Testis (tissue), 2 donors: ENCODE measurements at regions not wholly inside any gene's neighbourhood (a gene's known extent, or its start where the extent isn't known, plus 50 kb on each side); places are given as distances from the start of the nearest gene placed in this dataset.

Experiments used
- DNase-seq: peaks from one replicate; pipeline ENCODE4 v3.0.0-alpha.2; 2019
- H3K27ac ChIP-seq, 2 donors: fragments of 200-600 bp; sonication (generic); one replicate each; pipeline ENCODE4 v1.5.1; 2019
- H3K27me3 ChIP-seq: fragments of 200-600 bp; sonication (generic); one replicate; pipeline ENCODE4 v1.5.1; 2019
- H3K36me3 ChIP-seq: fragments of 200-600 bp; sonication (generic); one replicate; pipeline ENCODE4 v1.5.1; 2017; ENCODE audit warnings: low read depth; ENCODE audit errors: missing control alignments
- H3K4me1 ChIP-seq: fragments of 200-600 bp; sonication (generic); one replicate; pipeline ENCODE4 v1.5.1; 2019
- H3K4me3 ChIP-seq, 2 donors: fragments of 200-600 bp; sonication (generic); one replicate each; pipeline ENCODE4 v1.5.1; 2017 to 2019
- H3K9me3 ChIP-seq: fragments of 200-600 bp; sonication (generic); one replicate; pipeline ENCODE4 v1.5.1; 2017
- POLR2A ChIP-seq: fragments of 450-650 bp; IDR thresholded peaks from one replicate; pipeline ENCODE4 v1.6.1; 2017; ENCODE audit warnings: antibody characterized with exemption, mild to moderate bottlenecking, moderate library complexity
- WGBS, 2 donors: methylation state at CpG; one replicate each; pipeline ENCODE4 v1.1.5; 2018; 5-methylcytosine and 5-hydroxymethylcytosine counted together
- intact Hi-C: fragments of 100-400 bp; cut with DNase I; formaldehyde crosslinking; loops from one replicate; pipeline ENCODE4 v1.15.1; 2023; ENCODE audit warnings: low total_unique reads
- TF ChIP-seq, protein P1 (sequence below), 3 experiments: fragments of 450-650 bp in 2 of 3; fragments of 200-600 bp in 1 of 3; sonication (generic) in 1 of 3; IDR thresholded peaks; one replicate each; pipeline ENCODE4 v1.5.1; 2016 to 2019; ENCODE audit warnings: antibody characterized with exemption in 3 of 3, mild to moderate bottlenecking in 2 of 3, moderate library complexity in 1 of 3

DNA sequence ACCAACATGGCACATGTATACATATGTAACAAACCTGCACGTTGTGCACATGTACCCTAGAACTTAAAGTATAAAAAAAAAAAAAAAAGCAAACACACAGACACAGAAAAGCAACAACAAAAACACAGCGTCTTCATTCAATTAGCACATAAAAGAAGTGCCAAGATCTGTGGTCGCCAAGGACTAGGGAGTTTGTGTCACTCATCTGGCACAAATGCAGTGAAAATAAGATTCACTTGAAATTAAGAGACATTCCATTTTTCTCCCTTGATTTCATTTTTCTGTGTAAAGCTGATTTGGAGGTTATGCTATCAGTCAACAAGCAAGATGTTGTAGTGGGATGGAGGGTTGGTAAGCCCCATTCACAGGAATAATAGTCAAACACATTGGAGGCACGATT is 115.3 kb downstream of the FAT4 start:
- intact Hi-C loops, result no loop called here
- no peak for DNase-seq
- TF ChIP-seq POLR2A, result no peak
- TF ChIP-seq, protein P1, sequence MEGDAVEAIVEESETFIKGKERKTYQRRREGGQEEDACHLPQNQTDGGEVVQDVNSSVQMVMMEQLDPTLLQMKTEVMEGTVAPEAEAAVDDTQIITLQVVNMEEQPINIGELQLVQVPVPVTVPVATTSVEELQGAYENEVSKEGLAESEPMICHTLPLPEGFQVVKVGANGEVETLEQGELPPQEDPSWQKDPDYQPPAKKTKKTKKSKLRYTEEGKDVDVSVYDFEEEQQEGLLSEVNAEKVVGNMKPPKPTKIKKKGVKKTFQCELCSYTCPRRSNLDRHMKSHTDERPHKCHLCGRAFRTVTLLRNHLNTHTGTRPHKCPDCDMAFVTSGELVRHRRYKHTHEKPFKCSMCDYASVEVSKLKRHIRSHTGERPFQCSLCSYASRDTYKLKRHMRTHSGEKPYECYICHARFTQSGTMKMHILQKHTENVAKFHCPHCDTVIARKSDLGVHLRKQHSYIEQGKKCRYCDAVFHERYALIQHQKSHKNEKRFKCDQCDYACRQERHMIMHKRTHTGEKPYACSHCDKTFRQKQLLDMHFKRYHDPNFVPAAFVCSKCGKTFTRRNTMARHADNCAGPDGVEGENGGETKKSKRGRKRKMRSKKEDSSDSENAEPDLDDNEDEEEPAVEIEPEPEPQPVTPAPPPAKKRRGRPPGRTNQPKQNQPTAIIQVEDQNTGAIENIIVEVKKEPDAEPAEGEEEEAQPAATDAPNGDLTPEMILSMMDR (IDR thresholded peaks at IDR 0.05), result no peak

DNA sequence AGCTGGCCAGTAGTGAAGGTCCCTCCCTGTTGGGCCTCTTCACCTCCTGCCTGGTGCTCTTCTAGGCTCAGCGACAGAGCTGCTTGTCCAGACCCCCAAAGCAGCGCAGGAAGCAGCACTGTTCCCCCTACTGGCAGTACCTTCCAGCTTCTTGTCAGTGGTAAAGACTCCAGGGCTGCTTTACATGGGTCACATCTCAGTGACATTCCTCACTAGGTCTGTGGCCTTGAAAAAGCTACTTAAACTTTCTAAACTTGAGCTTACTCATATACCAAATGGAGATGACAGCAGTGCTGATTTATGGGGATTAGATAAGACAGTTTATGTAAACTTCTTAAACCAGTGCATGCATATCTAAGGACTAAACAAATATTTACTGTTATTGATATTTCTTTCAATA is 117.3 kb downstream of the FAT4 start:
- H3K36me3 ChIP-seq, result no peaks in the 10 kb centered on the region
- DNase-seq, result no peak
- no peak overlapping the region for H3K27ac ChIP-seq
- H3K4me1 ChIP-seq, result no peaks in the 10 kb centered on the region
- no peaks in the 10 kb centered on the region for H3K9me3 ChIP-seq
- H3K27me3 ChIP-seq, result no peaks in the 10 kb centered on the region
- WGBS, 2 donors, result 68 to 69% methylated on average over 2 of the region's 2 CpGs
- intact Hi-C loops, result no loop called here
- no peak overlapping the region for H3K4me3 ChIP-seq
- TF ChIP-seq, protein P1 (IDR thresholded peaks at IDR 0.05), result no peak
- TF ChIP-seq POLR2A, result no peak

More for the DNA sequence above, 115.3 kb downstream of the FAT4 start:
- Histone ChIP-seq H3K27me3 (no peaks in the 10 kb centered on the region), H3K36me3 (no peaks in the 10 kb centered on the region), H3K4me1 (no peaks in the 10 kb centered on the region), H3K9me3 (no peaks in the 10 kb centered on the region), H3K4me3 (no peak overlapping the region), H3K27ac (no peak overlapping the region)
- WGBS, 2 donors, result 70 to 76% methylated on average over 4 of the region's 4 CpGs

DNA sequence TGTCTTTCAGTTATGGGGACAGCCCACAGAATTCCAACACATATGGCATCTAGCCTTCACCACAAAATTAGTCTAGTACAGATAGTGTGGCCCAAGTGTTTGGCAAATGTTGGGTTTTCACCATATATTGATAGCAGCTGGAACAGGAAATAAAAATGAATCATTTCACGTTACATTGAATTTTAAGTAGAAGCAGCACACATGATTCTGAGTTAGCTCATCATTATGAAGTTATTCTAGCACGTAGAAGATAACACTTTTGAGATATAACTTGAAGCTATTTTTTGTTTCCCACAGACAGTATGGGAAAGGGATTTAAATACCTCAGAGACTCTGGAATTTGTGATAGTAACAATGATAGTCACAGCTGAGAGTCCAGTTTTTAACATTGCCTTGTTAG is 118.7 kb downstream of the FAT4 start:
- Histone ChIP-seq H3K9me3 (no peaks in the 10 kb centered on the region), H3K4me3 (no peak overlapping the region), H3K27me3 (no peaks in the 10 kb centered on the region), H3K4me1 (no peaks in the 10 kb centered on the region), H3K27ac (no peak overlapping the region), H3K36me3 (no peaks in the 10 kb centered on the region)
- 66 to 69% methylated on average over 2 of the region's 2 CpGs for WGBS, 2 donors
- TF ChIP-seq, protein P1 (IDR thresholded peaks at IDR 0.05), result no peak
- TF ChIP-seq POLR2A, result no peak
- intact Hi-C loops, result no loop called here
- no peak for DNase-seq

DNA sequence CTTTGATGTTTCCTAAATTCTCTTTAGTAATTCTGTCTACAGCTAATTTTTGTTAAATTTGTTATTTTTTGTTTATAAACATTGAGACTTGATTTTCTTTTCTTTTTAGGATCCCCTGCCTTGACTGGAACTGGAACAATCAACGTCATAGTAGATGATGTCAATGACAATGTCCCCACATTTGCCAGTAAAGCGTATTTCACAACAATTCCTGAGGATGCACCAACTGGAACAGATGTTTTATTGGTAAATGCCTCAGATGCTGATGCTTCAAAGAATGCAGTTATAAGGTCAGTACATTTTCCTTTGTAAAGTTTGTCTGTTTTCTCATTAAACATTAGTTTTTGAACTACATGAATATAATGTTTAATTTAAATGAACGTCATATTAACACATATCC is 119.4 kb downstream of the FAT4 start:
- H3K36me3 ChIP-seq, result no peaks in the 10 kb centered on the region
- no peaks in the 10 kb centered on the region for H3K27me3 ChIP-seq
- no peaks in the 10 kb centered on the region for H3K4me1 ChIP-seq
- no peaks in the 10 kb centered on the region for H3K9me3 ChIP-seq
- no peak for DNase-seq
- H3K27ac ChIP-seq, result no peak overlapping the region
- TF ChIP-seq POLR2A, result no peak
- TF ChIP-seq, protein P1 (IDR thresholded peaks at IDR 0.05), result no peak
- intact Hi-C loops, result no loop called here
- WGBS, 2 donors, result 91 to 95% methylated on average over 3 of the region's 3 CpGs
- no peak overlapping the region for H3K4me3 ChIP-seq

DNA sequence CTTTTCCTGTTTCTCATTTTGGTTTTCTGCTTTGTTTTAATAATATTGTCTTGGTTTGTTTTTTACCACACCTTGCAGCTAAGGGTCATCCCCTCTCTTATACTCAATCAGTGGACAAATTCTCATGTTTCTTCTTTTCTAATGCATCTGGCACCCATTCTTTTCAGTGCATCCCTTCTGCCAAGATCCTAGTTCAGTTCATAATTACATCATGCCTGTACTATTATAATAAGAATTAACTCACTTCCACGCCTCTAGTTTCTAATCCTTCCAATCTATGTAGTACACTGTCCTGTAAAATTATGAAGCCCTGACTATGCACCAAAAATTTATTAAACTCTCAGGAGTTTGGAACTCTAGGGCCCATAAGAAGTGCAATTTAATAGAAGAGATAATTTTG is 126.1 kb downstream of the FAT4 start:
- no peak overlapping the region for H3K4me3 ChIP-seq
- no peaks in the 10 kb centered on the region for H3K27me3 ChIP-seq
- no peaks in the 10 kb centered on the region for H3K4me1 ChIP-seq
- WGBS, 2 donors, result 81 to 90% methylated on average over 1 of the region's 1 CpG
- TF ChIP-seq, protein P1 (IDR thresholded peaks at IDR 0.05), result no peak
- no peak for TF ChIP-seq POLR2A
- intact Hi-C loops, result no loop called here
- DNase-seq, result no peak
- no peaks in the 10 kb centered on the region for H3K36me3 ChIP-seq
- no peak overlapping the region for H3K27ac ChIP-seq
- no peaks in the 10 kb centered on the region for H3K9me3 ChIP-seq
